ENCODE measurements at regions not wholly inside any gene's neighbourhood (a gene's known extent, or its start where the extent isn't known, plus 50 kb on each side); places are given as distances from the start of the nearest gene placed in this dataset.
A peak's percentile ranks its signal among the peaks of the same experiment; 100 is the strongest.
"Not testable (repeated sequence)": the region's sequence is repeated elsewhere in the genome, so short reads cannot be mapped to it uniquely, and the experiment has no call there.

- DNase-seq (ENCODE audit: low spot score), result no peak
Observed at GRCh38 chr9:38185647-38186403, 116.8 kb upstream of the SHB start.

DNA sequence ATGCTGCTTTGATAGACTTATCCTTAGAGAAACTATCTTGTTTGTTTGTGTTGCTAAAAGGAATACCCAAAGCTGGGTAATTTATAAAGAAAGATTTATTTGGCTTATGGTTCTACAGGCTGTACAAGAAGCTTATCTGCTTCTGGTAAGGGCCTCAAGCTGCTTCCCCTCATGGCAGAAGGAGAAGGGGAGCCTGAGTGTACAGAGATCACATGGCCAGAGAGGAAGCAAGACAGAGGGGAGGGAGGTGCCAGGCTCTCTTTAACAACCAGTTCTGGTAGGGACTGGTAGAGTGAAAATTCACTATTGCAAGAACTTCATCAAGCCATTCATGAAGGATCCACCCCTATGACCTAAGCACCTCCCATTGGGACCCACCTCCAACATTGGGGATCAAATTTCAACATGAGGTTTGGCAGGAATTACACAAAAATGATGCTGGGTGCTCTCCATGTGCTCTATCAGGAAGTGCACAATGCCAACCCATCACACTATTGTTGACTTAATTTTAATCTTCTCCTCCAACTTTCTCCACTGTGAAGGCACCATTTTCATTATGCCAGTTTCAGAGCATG, 115.1 kb upstream of the SHB start:
- no peak for DNase-seq (ENCODE audit: low spot score)

DNA sequence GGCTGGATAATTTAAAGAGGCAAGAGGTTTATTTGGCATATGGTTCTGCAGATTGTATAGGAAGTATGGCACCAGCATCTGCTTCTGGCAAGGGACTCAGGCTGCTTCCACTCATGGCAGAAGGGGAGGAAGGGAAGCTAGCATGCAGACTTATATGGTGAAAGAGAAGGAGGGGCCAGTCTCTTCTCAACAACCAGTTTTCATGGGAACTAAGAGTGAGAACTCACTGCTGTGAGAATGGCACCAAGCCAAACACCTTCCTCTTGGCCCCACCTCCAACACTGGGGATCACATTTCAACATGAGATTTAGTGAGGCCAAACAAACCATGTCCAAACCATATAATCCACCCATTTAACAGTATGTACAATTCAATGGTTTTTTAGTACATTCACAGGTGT, 113.3 kb upstream of the SHB start:
- no peak for DNase-seq (ENCODE audit: low spot score)

- DNase-seq (ENCODE audit: low spot score), result no peak
Observed at GRCh38 chr9:38181866-38182265, 112.8 kb upstream of the SHB start.

- no peak for DNase-seq (ENCODE audit: low spot score)
Observed at GRCh38 chr9:38181232-38181631, 112.2 kb upstream of the SHB start.

- DNase-seq (ENCODE audit: low spot score), result no peak
Observed at GRCh38 chr9:38180656-38181055, 111.6 kb upstream of the SHB start.

GRCh38 chr9:38179965-38180364, 110.9 kb upstream of the SHB start:
- DNase-seq (ENCODE audit: low spot score), result no peak

DNA sequence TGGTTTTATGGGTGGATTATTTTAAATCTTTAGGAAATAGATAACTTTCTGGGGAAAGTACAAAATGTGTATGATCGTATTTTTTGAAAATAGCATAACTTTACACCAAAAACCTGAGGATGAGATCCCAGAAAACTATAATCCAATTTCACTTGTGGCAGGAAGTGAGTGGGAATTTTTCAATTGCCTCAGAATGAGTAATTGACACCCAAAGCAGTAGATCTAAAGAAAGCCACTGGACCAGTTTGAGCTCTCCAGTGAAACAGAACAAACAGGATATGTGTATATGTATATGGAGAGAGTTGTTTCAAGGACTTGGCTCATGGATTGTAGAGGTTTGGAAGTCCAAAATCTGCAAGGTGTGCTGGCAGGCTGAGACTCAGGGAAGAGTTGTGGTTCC, 109.2 kb upstream of the SHB start:
- DNase-seq (ENCODE audit: low spot score), result no peak

GRCh38 chr9:38177680-38178079, 108.7 kb upstream of the SHB start:
- DNase-seq (ENCODE audit: low spot score), result no peak

DNA sequence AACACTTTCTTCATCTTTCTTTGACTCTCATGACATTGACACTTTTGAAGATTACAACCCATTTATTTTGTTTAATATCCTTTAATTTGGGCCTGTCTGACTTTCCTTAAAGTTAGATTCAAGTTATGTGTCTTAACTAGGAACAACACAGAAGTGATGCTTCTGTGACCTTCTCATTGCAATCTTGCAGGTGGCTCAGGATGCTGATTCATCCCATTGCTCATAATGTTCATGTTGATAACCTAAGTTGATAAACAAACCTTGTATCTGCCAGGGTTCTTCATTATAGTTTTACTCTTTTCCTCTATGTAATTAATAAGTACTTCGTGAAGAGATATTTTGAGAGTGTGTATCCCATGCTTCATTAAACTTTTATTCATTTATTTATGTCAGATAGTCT, 107.2 kb upstream of the SHB start:
- no peak for DNase-seq (ENCODE audit: low spot score)

DNA sequence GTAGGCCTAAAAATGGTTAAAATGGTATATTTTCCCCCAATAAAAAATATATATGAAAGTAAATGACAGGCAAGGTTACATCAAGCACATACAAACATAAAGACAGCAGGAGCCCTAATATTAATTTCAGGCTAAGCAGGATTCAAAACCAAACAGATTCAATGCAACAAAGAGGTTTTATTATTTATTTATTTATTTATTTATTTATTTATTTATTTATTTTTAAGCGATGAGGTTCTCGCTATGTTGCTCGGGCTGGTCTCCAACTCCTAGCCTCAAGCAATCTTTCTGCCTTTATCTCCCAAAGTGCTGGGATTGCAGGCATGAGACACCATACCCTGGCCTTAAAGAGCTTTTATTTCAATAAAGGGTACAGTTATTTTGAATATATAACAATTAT, 106.4 kb upstream of the SHB start:
- DNase-seq (ENCODE audit: low spot score), result no peak

GRCh38 chr9:38172586-38172985, 103.6 kb upstream of the SHB start:
- no peak for DNase-seq (ENCODE audit: low spot score)

DNA sequence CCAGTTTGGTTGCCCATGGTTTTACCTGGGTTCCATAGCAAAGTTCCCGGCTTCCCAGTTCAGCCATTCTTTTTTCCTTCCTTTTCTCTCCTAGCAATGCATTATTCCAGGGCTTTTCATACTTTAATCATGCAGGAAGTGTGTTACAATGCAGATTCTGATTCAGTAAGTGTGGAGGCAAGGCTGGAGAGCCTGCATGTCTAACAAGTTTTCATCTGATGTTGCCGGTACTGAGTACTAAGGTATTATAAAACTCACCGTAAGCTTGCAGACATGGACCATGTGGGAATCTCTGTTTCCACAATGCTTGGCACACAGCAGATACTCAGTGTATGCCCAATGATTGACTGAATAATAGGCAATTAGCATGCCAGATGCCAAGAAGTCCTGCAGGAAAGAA, 102.9 kb upstream of the SHB start:
- no peak for DNase-seq (ENCODE audit: low spot score)

- DNase-seq (ENCODE audit: low spot score), result no peak
Observed at GRCh38 chr9:38171538-38171884, 102.5 kb upstream of the SHB start.

GRCh38 chr9:38170763-38171537, 101.9 kb upstream of the SHB start:
- not testable (repeated sequence) for DNase-seq (ENCODE audit: low spot score)

- not testable (repeated sequence) for DNase-seq (ENCODE audit: low spot score)
Observed at GRCh38 chr9:38170155-38170554, 101.1 kb upstream of the SHB start.

DNA sequence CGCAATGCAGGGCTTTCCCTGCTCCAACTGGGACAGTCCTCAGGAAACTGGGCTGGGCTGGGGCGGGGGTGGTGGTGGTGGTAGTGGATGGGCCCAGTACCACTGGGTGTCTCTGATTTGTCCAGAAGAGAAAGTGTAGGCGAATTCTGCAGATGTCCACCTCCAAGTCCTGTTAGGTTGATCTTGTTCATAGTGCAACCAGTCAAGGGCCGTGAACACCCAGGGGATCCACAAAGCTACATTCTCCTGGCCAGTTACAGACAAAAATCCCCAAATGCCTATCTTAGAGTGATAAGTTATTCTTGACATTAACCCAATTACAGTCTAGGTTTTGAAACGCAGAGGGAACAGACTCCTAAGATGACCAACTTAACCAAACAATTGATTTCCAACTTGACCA, 97.5 kb upstream of the SHB start:
- DNase-seq (ENCODE audit: low spot score), result no peak

GRCh38 chr9:38164659-38165221, 95.7 kb upstream of the SHB start:
- DNase-seq (ENCODE audit: low spot score), result no peak

DNA sequence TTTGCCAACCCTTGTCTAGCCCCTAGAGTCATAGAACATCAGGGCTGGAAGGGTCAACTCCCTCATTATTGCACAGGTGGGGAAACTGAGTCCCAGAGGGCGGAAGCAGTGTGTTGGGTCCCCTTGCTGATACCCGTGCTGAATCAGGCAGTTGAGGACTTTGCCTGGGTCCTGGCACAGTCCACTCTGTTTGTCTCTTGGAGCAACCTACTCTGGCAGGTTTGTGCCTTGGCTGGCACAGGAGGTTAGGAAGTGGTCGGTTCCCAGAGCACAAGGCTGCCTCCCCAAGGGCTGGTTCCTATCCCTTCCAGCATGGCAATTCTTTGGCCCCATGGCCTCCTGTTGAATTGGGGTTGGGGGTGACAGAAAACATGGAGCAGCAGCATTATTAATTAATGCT, 94.5 kb upstream of the SHB start:
- DNase-seq (ENCODE audit: low spot score), result no peak

GRCh38 chr9:38162332-38163211, 93.5 kb upstream of the SHB start:
- DNase-seq (ENCODE audit: low spot score), result no peak

DNA sequence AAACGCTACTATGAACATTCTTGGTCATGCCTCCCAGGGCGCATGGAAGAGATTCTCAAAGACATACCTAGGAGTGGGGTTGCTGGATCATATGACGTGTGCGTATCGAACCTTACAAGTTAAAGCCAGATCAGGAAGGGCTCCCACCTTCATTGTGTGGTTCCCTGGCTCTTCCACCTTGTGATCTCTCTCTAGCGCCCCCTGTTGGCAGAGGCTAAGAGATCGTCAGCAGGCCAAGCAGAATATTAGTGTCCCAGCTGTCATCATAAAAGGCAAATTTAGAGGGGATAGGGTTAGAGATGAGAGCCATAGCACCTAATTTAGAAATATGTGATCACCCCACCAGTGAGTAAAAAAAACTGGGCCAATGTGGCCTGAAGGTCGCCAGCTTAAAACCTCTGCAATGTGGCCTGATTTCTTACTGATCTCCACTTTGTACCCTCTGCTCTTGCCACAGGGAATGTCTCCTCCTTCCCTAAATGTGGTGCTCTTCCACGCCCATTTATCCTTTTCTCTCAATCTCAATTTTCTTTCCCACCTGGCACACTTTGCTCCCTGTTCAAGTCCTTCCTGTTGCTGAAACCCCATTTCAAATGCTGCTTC, 91.7 kb upstream of the SHB start:
- peak; percentile 47 for DNase-seq (ENCODE audit: low spot score)

- DNase-seq (ENCODE audit: low spot score), result no peak
Observed at GRCh38 chr9:38159599-38159998, 90.6 kb upstream of the SHB start.

Data from hepatic stellate cell (primary cell).